GM21529 (cell line): ENCODE measurements at regions not wholly inside any gene's neighbourhood (a gene's known extent, or its start where the extent isn't known, plus 50 kb on each side); places are given as distances from the start of the nearest gene placed in this dataset.
"Not testable (repeated sequence)": the region's sequence is repeated elsewhere in the genome, so short reads cannot be mapped to it uniquely, and the experiment has no call there.

Source experiments
- ATAC-seq: cut with Tn5 transposase; IDR thresholded peaks from one replicate; pipeline ENCODE4 v1.9.1; 2021; ENCODE audit not compliant: unreplicated experiment

- no peak for ATAC-seq
These were observed 829.9 kb downstream of the METTL15 start for GRCh38 chr11:28938091-28938490.

- no peak for ATAC-seq
These were observed 824.8 kb downstream of the METTL15 start for GRCh38 chr11:28932940-28933339.

- ATAC-seq: no peak
These were observed 815.8 kb downstream of the METTL15 start for GRCh38 chr11:28924004-28924403.

GRCh38 chr11:28922386-28922981, 814.3 kb downstream of the METTL15 start:
- no peak for ATAC-seq

GRCh38 chr11:28919194-28919593, 811.0 kb downstream of the METTL15 start:
- no peak for ATAC-seq

GRCh38 chr11:28913883-28914282, 805.7 kb downstream of the METTL15 start:
- ATAC-seq: no peak

GRCh38 chr11:28911829-28912228, 803.6 kb downstream of the METTL15 start:
- no peak for ATAC-seq

- no peak for ATAC-seq
These were observed 802.7 kb downstream of the METTL15 start for GRCh38 chr11:28910926-28911325.

- ATAC-seq: no peak
These were observed 795.5 kb downstream of the METTL15 start for GRCh38 chr11:28903716-28904115.

- ATAC-seq: no peak
These were observed 792.2 kb downstream of the METTL15 start for GRCh38 chr11:28900427-28900826.

GRCh38 chr11:28899706-28900105, 791.5 kb downstream of the METTL15 start:
- no peak for ATAC-seq

- not testable (repeated sequence) for ATAC-seq
These were observed 782.4 kb downstream of the METTL15 start for GRCh38 chr11:28890601-28891040.

- no peak for ATAC-seq
These were observed 779.5 kb downstream of the METTL15 start for GRCh38 chr11:28887681-28888080.

- ATAC-seq: no peak
These were observed 771.7 kb downstream of the METTL15 start for GRCh38 chr11:28879869-28880268.

- no peak for ATAC-seq
These were observed 769.8 kb downstream of the METTL15 start for GRCh38 chr11:28878025-28878424.

- no peak for ATAC-seq
These were observed 769.2 kb downstream of the METTL15 start for GRCh38 chr11:28877340-28877739.

GRCh38 chr11:28874706-28875105, 766.5 kb downstream of the METTL15 start:
- ATAC-seq: no peak

GRCh38 chr11:28871090-28871489, 762.9 kb downstream of the METTL15 start:
- ATAC-seq: no peak

GRCh38 chr11:28863422-28863821, 755.2 kb downstream of the METTL15 start:
- ATAC-seq: no peak

GRCh38 chr11:28860893-28861292, 752.7 kb downstream of the METTL15 start:
- ATAC-seq: no peak

GRCh38 chr11:28858076-28858475, 749.9 kb downstream of the METTL15 start:
- no peak for ATAC-seq

- ATAC-seq: no peak
These were observed 740.9 kb downstream of the METTL15 start for GRCh38 chr11:28849053-28849452.

GRCh38 chr11:28842716-28843115, 734.5 kb downstream of the METTL15 start:
- ATAC-seq: no peak
